IMR-90 (cell line): ENCODE measurements at regions not wholly inside any gene's neighbourhood (a gene's known extent, or its start where the extent isn't known, plus 50 kb on each side); places are given as distances from the start of the nearest gene placed in this dataset.

ENCODE experiments used
- ATAC-seq: fragments of 200-7000 bp; cut with Tn5 transposase; 2 replicates; pipeline ENCODE4 v1.9.1; 2020; ENCODE audit warnings: low read depth, mild to moderate bottlenecking, moderate library complexity
- BruUV-seq: library from RNA; stranded (reverse); fragments of 400-500 nt; replicated peaks from 2 replicates; lab custom pipeline; 2021; lab: Mats Ljungman, UMichigan
- CTCF ChIA-PET: fragments of 300-600 bp; formaldehyde crosslinking; extraction: SDS; loops from one replicate; lab custom pipeline; 2021; ENCODE audit warnings: antibody characterized with exemption; lab: Yijun Ruan, JAX
- POLR2A ChIA-PET: fragments of 300-600 bp; sonication (Branson Sonifier 250); formaldehyde crosslinking; loops from one replicate; lab custom pipeline; 2022; ENCODE audit warnings: antibody characterized with exemption; ENCODE audit not compliant: unreplicated experiment; lab: Charles Lee
- DNase-seq: peaks from one replicate; pipeline ENCODE4 v3.0.0; 2013
- H2AFZ ChIP-seq: replicated peaks from 2 replicates; pipeline ENCODE3; 2013; ENCODE audit warnings: low read length, mild to moderate bottlenecking; ENCODE audit not compliant: poor library complexity
- H2AK5ac ChIP-seq: 2 replicates; pipeline ENCODE4 v1.6.1; 2013; ENCODE audit warnings: low read depth, low read length, inconsistent platforms
- H2AK9ac ChIP-seq: replicated peaks from 2 replicates; pipeline ENCODE3; 2013; ENCODE audit warnings: mild to moderate bottlenecking, low read depth, low read length, moderate library complexity; ENCODE audit not compliant: poor library complexity
- H2BK120ac ChIP-seq: 2 replicates; pipeline ENCODE4 v1.6.1; 2013; ENCODE audit warnings: low read depth, low read length, inconsistent platforms
- H2BK15ac ChIP-seq: 3 replicates; pipeline ENCODE4 v1.6.1; 2013; ENCODE audit warnings: low read depth, low read length, inconsistent platforms
- H2BK20ac ChIP-seq: 2 replicates; pipeline ENCODE4 v1.6.1; 2013; ENCODE audit warnings: low read depth, mild to moderate bottlenecking, inconsistent platforms, low read length, moderate library complexity
- H2BK5ac ChIP-seq: 2 replicates; pipeline ENCODE4 v1.6.1; 2013; ENCODE audit warnings: mild to moderate bottlenecking, low read depth, low read length, inconsistent platforms; ENCODE audit not compliant: poor library complexity, severe bottlenecking
- H3K14ac ChIP-seq: replicated peaks from 2 replicates; pipeline ENCODE4 v1.6.1; 2013; ENCODE audit warnings: low read depth, low read length, inconsistent platforms
- H3K18ac ChIP-seq: 2 replicates; pipeline ENCODE4 v1.6.1; 2013; ENCODE audit warnings: low read depth, low read length, control low read depth
- H3K23ac ChIP-seq: 2 replicates; pipeline ENCODE4 v1.6.1; 2013; ENCODE audit warnings: low read depth, low read length, inconsistent platforms
- H3K27ac ChIP-seq: 2 replicates; pipeline ENCODE4 v1.5.1; 2013; ENCODE audit warnings: mild to moderate bottlenecking, control low read depth, low read length; ENCODE audit not compliant: insufficient read depth
- H3K27me3 ChIP-seq: 2 replicates; pipeline ENCODE4 v1.6.1; 2013; ENCODE audit warnings: low read length; ENCODE audit not compliant: control insufficient read depth, insufficient read depth
- H3K36me3 ChIP-seq: 2 replicates; pipeline ENCODE4 v1.6.1; 2013; ENCODE audit warnings: low read length, mixed read lengths; ENCODE audit not compliant: control insufficient read depth, insufficient read depth
- H3K4ac ChIP-seq: 2 replicates; pipeline ENCODE4 v1.6.1; 2013; ENCODE audit warnings: low read depth, low read length, inconsistent platforms
- H3K4me1 ChIP-seq: 2 replicates; pipeline ENCODE4 v1.6.1; 2013; ENCODE audit warnings: low read length, mixed read lengths; ENCODE audit not compliant: control insufficient read depth, insufficient read depth
- H3K4me2 ChIP-seq: 2 replicates; pipeline ENCODE4 v1.6.1; 2013; ENCODE audit warnings: low read depth, mild to moderate bottlenecking, control low read depth, low read length, moderate library complexity
- H3K4me3 ChIP-seq: 2 replicates; pipeline ENCODE4 v1.5.1; 2013; ENCODE audit warnings: low read depth, mild to moderate bottlenecking, control low read depth, low read length, moderate library complexity; ENCODE audit not compliant: insufficient read depth
- H3K56ac ChIP-seq: 2 replicates; pipeline ENCODE4 v1.6.1; 2013; ENCODE audit warnings: low read length, inconsistent platforms; ENCODE audit not compliant: insufficient read depth; ENCODE audit errors: extremely low read depth
- H3K79me1 ChIP-seq, 2 experiments: 2 replicates each; pipeline ENCODE4 v1.6.1; 2013; ENCODE audit warnings: low read length in 2 of 2, inconsistent platforms in 1 of 2, low read depth in 1 of 2
- H3K9ac ChIP-seq: 2 replicates; pipeline ENCODE4 v1.6.1; 2013; ENCODE audit warnings: low read depth, low read length, control low read depth
- H3K9me1 ChIP-seq: 2 replicates; pipeline ENCODE4 v1.6.1; 2013; ENCODE audit warnings: low read length, inconsistent platforms; ENCODE audit not compliant: insufficient read depth
- H3K9me3 ChIP-seq: 2 replicates; pipeline ENCODE4 v1.6.1; 2013; ENCODE audit warnings: low read length; ENCODE audit not compliant: control insufficient read depth, insufficient read depth
- H4K20me1 ChIP-seq: 2 replicates; pipeline ENCODE4 v1.6.1; 2013; ENCODE audit warnings: low read length, inconsistent platforms; ENCODE audit not compliant: insufficient read depth
- H4K5ac ChIP-seq: 2 replicates; pipeline ENCODE4 v1.6.1; 2013; ENCODE audit warnings: mild to moderate bottlenecking, low read depth, low read length, control low read depth
- H4K8ac ChIP-seq, 2 experiments: 2 replicates each; pipeline ENCODE4 v1.6.1; 2013; ENCODE audit warnings: low read depth in 2 of 2, low read length in 2 of 2, control low read depth in 1 of 2, inconsistent platforms in 1 of 2
- H4K91ac ChIP-seq: 2 replicates; pipeline ENCODE4 v1.6.1; 2013; ENCODE audit warnings: low read depth, low read length, inconsistent platforms; ENCODE audit not compliant: insufficient read depth
- BHLHE40 ChIP-seq: fragments of 150-350 bp; IDR thresholded peaks from 2 replicates; pipeline ENCODE4 v1.6.1; 2016; ENCODE audit warnings: mild to moderate bottlenecking, low read depth, low read length
- CEBPB ChIP-seq: IDR thresholded peaks from 2 replicates; pipeline ENCODE4 v1.6.1; 2012; ENCODE audit warnings: low read depth, low read length, improper control_type of control experiment
- CTCF ChIP-seq: conservative IDR thresholded peaks from 2 replicates; pipeline ENCODE4 v1.5.1; 2012; ENCODE audit warnings: mild to moderate bottlenecking, low read depth, low read length, improper control_type of control experiment
- MAZ ChIP-seq: IDR thresholded peaks from 2 replicates; pipeline ENCODE4 v1.6.1; 2012; ENCODE audit warnings: low read depth, mild to moderate bottlenecking, low read length, improper control_type of control experiment, moderate library complexity, borderline replicate concordance
- NFE2L2 ChIP-seq: fragments of 150-350 bp; IDR thresholded peaks from 2 replicates; pipeline ENCODE4 v1.6.1; 2016; ENCODE audit warnings: low read depth, mild to moderate bottlenecking, low read length
- RAD21 ChIP-seq: IDR thresholded peaks from 2 replicates; pipeline ENCODE4 v1.6.1; 2012; ENCODE audit warnings: low read length, improper control_type of control experiment
- RCOR1 ChIP-seq: IDR thresholded peaks from 2 replicates; pipeline ENCODE4 v1.6.1; 2012; ENCODE audit warnings: mild to moderate bottlenecking, low read length, improper control_type of control experiment; ENCODE audit not compliant: insufficient replicate concordance
- WGBS, 2 experiments: methylation state at CpG; one replicate each; pipeline versions ENCODE4 v1.1.5 to v1.1.7; 2013; ENCODE audit warnings: missing lambda C conversion rate in 2 of 2; ENCODE audit not compliant: insufficient read length in 1 of 2; ENCODE audit errors: extremely low coverage in 2 of 2; 5-methylcytosine and 5-hydroxymethylcytosine counted together
- dilution Hi-C: fragments of 300-500 bp; cut with HindIII; formaldehyde crosslinking; loops from one replicate; pipeline ENCODE4 v1.14.3; 2018; ENCODE audit warnings: low sequenced_read_pairs; ENCODE audit not compliant: unreplicated experiment
- in situ Hi-C: fragments of 300-500 bp; cut with MboI; formaldehyde crosslinking; loops from 3 replicates; pipeline ENCODE4 v1.14.3; 2019; ENCODE audit warnings: low sequenced_read_pairs, inconsistent platforms, mixed read lengths
- intact Hi-C: fragments of 100-400 bp; cut with micrococcal nuclease; formaldehyde crosslinking; loops from 2 replicates; pipeline ENCODE4 v1.10.0; 2022

GRCh38 chr3:116877968-116878367 lies 168.4 kb downstream of the TUSC7 start:
- Histone ChIP-seq H3K9ac (no peak overlapping the region), H3K56ac (no peak overlapping the region), H2AK9ac (no peak overlapping the region), H2BK20ac (no peak overlapping the region), H3K27me3 (no peaks in the 10 kb centered on the region), H3K14ac (no peak overlapping the region), H4K91ac (no peak overlapping the region), H3K18ac (no peak overlapping the region), H3K9me3 (no peaks in the 10 kb centered on the region), H2AFZ (no peak overlapping the region), H4K20me1 (no peaks in the 10 kb centered on the region), H3K4ac (no peak overlapping the region), H3K4me2 (no peak overlapping the region), H3K4me3 (no peak overlapping the region), H4K8ac (no peak overlapping the region), H3K4me1 (no peaks in the 10 kb centered on the region), H2BK120ac (no peak overlapping the region), H3K23ac (no peak overlapping the region), H2AK5ac (no peak overlapping the region), H2BK15ac (no peak overlapping the region), H2BK5ac (no peak overlapping the region), H3K79me1 (no peaks in the 10 kb centered on the region), H3K9me1 (no peaks in the 10 kb centered on the region), H3K27ac (no peak overlapping the region), H4K5ac (no peak overlapping the region), H3K36me3 (no peaks in the 10 kb centered on the region)
- in situ Hi-C loops: no loop called here
- POLR2A ChIA-PET: no interaction called here
- DNase-seq (no peak), ATAC-seq (no peak)
- intact Hi-C loops: no loop called here
- dilution Hi-C loops: no loop called here
- 75% methylated on average over 2 of the region's 3 CpGs; no CpG with 5 or more reads in 1 of the 2 experiments for WGBS, 2 experiments
- TF ChIP-seq CEBPB (no peak), MAZ (no peak), RCOR1 (no peak), RAD21 (no peak), BHLHE40 (no peak), NFE2L2 (no peak), CTCF (no peak)
- CTCF ChIA-PET: no interaction called here
- no TSS peak for BruUV-seq
